ENCODE measurements at regions not wholly inside any gene's neighbourhood (a gene's known extent, or its start where the extent isn't known, plus 50 kb on each side); places are given as distances from the start of the nearest gene placed in this dataset.

GRCh38 chr6:138596591-138596990, 97.3 kb upstream of the NHSL1 start:
- FAIRE-seq, result no peak
- no peak overlapping the region for H3K9ac ChIP-seq (ENCODE audit: control insufficient read depth, insufficient read depth, low read length)
- no peak overlapping the region for H3K4me2 ChIP-seq (ENCODE audit: control insufficient read depth, insufficient read depth)
- WGBS (ENCODE audit: insufficient coverage, insufficient replicate concordance, low lambda C conversion rate, missing lambda C conversion rate), result 69% methylated on average over 11 of the region's 11 CpGs
- no peaks in the 10 kb centered on the region for H3K27me3 ChIP-seq (replicated peaks in 1 of 2; ENCODE audit: control insufficient read depth in 2 of 2, insufficient read depth in 2 of 2, low read length in 1 of 2)
- no peak for ATAC-seq
- H3K36me3 ChIP-seq (ENCODE audit: control insufficient read depth in 2 of 2, insufficient read depth in 2 of 2, low read length in 1 of 2), result no peaks in the 10 kb centered on the region
- ChIA-PET POLR2A (interaction anchor here (0.7 kb wide), 1 partner anchor 30 kb away, joined by 4 read pairs; no protein-coding TSS in a partner anchor), CTCF (interaction anchor here (6.2 kb wide), 1 partner anchor 169 kb away, joined by 33 read pairs; no protein-coding TSS in a partner anchor), RAD21 (ENCODE audit: unreplicated experiment) (interaction anchor here (1.0 to 3.5 kb wide), 2 partner anchors 96 to 170 kb away, joined by 3 to 18 read pairs; no protein-coding TSS in a partner anchor), SMC1A (ENCODE audit: uncharacterized antibody, unreplicated experiment) (interaction anchor here (1.1 to 3.8 kb wide), 3 partner anchors 43 to 172 kb away, joined by 3 to 24 read pairs (median 19); no protein-coding TSS in a partner anchor)
- no peaks in the 10 kb centered on the region for H4K20me1 ChIP-seq (ENCODE audit: control insufficient read depth, insufficient read depth)
- no peak overlapping the region for H2AFZ ChIP-seq (ENCODE audit: control insufficient read depth, low read depth, low read length)
- intact Hi-C loops (cut with micrococcal nuclease; ENCODE audit: unreplicated experiment) (no loop called here), in situ Hi-C loops (cut with MboI) (loop anchor here (10.0 kb wide), 1 partner anchor 758 kb away; no protein-coding TSS in a partner anchor)
- BruUV-seq (replicated peaks), result no TSS peak
- H3K27ac ChIP-seq (ENCODE audit: control insufficient read depth, insufficient read depth), result no peak overlapping the region
- DNase-seq (ENCODE audit: low read depth, low spot score), result no peak
- peaks cover 7% of the 10 kb centered on the region; the same call in 1 of the 2 replicates for H3K4me1 ChIP-seq (ENCODE audit: control insufficient read depth, insufficient read depth, low read length)
- H3K9me3 ChIP-seq (replicated peaks; ENCODE audit: control insufficient read depth, insufficient read depth, low read length), result no peaks in the 10 kb centered on the region
- TF ChIP-seq TCF3 (IDR thresholded peaks at IDR 0.05; ENCODE audit: borderline replicate concordance, insufficient read depth, low read depth, low read length), result no peak
- TF ChIP-seq, protein P1, sequence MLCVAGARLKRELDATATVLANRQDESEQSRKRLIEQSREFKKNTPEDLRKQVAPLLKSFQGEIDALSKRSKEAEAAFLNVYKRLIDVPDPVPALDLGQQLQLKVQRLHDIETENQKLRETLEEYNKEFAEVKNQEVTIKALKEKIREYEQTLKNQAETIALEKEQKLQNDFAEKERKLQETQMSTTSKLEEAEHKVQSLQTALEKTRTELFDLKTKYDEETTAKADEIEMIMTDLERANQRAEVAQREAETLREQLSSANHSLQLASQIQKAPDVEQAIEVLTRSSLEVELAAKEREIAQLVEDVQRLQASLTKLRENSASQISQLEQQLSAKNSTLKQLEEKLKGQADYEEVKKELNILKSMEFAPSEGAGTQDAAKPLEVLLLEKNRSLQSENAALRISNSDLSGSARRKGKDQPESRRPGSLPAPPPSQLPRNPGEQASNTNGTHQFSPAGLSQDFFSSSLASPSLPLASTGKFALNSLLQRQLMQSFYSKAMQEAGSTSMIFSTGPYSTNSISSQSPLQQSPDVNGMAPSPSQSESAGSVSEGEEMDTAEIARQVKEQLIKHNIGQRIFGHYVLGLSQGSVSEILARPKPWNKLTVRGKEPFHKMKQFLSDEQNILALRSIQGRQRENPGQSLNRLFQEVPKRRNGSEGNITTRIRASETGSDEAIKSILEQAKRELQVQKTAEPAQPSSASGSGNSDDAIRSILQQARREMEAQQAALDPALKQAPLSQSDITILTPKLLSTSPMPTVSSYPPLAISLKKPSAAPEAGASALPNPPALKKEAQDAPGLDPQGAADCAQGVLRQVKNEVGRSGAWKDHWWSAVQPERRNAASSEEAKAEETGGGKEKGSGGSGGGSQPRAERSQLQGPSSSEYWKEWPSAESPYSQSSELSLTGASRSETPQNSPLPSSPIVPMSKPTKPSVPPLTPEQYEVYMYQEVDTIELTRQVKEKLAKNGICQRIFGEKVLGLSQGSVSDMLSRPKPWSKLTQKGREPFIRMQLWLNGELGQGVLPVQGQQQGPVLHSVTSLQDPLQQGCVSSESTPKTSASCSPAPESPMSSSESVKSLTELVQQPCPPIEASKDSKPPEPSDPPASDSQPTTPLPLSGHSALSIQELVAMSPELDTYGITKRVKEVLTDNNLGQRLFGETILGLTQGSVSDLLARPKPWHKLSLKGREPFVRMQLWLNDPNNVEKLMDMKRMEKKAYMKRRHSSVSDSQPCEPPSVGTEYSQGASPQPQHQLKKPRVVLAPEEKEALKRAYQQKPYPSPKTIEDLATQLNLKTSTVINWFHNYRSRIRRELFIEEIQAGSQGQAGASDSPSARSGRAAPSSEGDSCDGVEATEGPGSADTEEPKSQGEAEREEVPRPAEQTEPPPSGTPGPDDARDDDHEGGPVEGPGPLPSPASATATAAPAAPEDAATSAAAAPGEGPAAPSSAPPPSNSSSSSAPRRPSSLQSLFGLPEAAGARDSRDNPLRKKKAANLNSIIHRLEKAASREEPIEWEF (IDR thresholded peaks at IDR 0.05; ENCODE audit: insufficient replicate concordance, low read depth, low read length), result no peak
- no peak overlapping the region for H3K4me3 ChIP-seq
- H3K79me2 ChIP-seq (ENCODE audit: control insufficient read depth, insufficient read depth, low read length), result no peaks in the 10 kb centered on the region

All from GM12878 (cell line).